DMS153 (cell line): ENCODE measurements at regions not wholly inside any gene's neighbourhood (a gene's known extent, or its start where the extent isn't known, plus 50 kb on each side); places are given as distances from the start of the nearest gene placed in this dataset.

Source experiments
- DNase-seq: peaks from one replicate; lab custom pipeline; 2025; lab: John Stamatoyannopoulos, UW

GRCh38 chr11:97685695-97686094, 1295.9 kb downstream of the JRKL start:
- DNase-seq, result no peak

- no peak for DNase-seq
Measured at GRCh38 chr11:97687111-97687510, 1297.3 kb downstream of the JRKL start.

GRCh38 chr11:97691061-97691460, 1301.2 kb downstream of the JRKL start:
- no peak for DNase-seq

- DNase-seq, result no peak
Measured at GRCh38 chr11:97702951-97703350, 1313.1 kb downstream of the JRKL start.

- no peak for DNase-seq
Measured at GRCh38 chr11:97703851-97704250, 1314.0 kb downstream of the JRKL start.

- peak; percentile 26 for DNase-seq
Measured at GRCh38 chr11:97705441-97705840, 1315.3 kb upstream of the CNTN5 start.

- DNase-seq, result no peak
Measured at GRCh38 chr11:97717922-97718321, 1302.8 kb upstream of the CNTN5 start.

- DNase-seq, result no peak
Measured at GRCh38 chr11:97722065-97722464, 1298.7 kb upstream of the CNTN5 start.

GRCh38 chr11:97722721-97723120, 1298.0 kb upstream of the CNTN5 start:
- DNase-seq, result no peak

GRCh38 chr11:97729546-97730272, 1291.0 kb upstream of the CNTN5 start:
- no peak for DNase-seq

- DNase-seq, result no peak
Measured at GRCh38 chr11:97732011-97732632, 1288.6 kb upstream of the CNTN5 start.

GRCh38 chr11:97738751-97739150, 1282.0 kb upstream of the CNTN5 start:
- DNase-seq, result no peak

GRCh38 chr11:97739932-97740800, 1280.6 kb upstream of the CNTN5 start:
- DNase-seq, result peak; percentile 5

GRCh38 chr11:97740801-97741151, 1280.0 kb upstream of the CNTN5 start:
- DNase-seq, result no peak

GRCh38 chr11:97742717-97743116, 1278.0 kb upstream of the CNTN5 start:
- DNase-seq, result no peak

- no peak for DNase-seq
Measured at GRCh38 chr11:97743205-97743742, 1277.5 kb upstream of the CNTN5 start.

GRCh38 chr11:97745515-97746050, 1275.2 kb upstream of the CNTN5 start:
- no peak for DNase-seq

GRCh38 chr11:97746818-97747217, 1273.9 kb upstream of the CNTN5 start:
- DNase-seq, result no peak

GRCh38 chr11:97751405-97751804, 1269.3 kb upstream of the CNTN5 start:
- peak; percentile 52 for DNase-seq

- no peak for DNase-seq
Measured at GRCh38 chr11:97751952-97752351, 1268.8 kb upstream of the CNTN5 start.

GRCh38 chr11:97754976-97755375, 1265.8 kb upstream of the CNTN5 start:
- no peak for DNase-seq

- DNase-seq, result no peak
Measured at GRCh38 chr11:97756571-97757335, 1264.0 kb upstream of the CNTN5 start.
